ENCODE measurements at regions not wholly inside any gene's neighbourhood (a gene's known extent, or its start where the extent isn't known, plus 50 kb on each side); places are given as distances from the start of the nearest gene placed in this dataset.

GRCh38 chr16:8376858-8377257 lies 213.5 kb downstream of the TMEM114 start:
- no peak for DNase-seq (ENCODE audit: extremely low read depth, low read depth)
- TF ChIP-seq, protein P1, sequence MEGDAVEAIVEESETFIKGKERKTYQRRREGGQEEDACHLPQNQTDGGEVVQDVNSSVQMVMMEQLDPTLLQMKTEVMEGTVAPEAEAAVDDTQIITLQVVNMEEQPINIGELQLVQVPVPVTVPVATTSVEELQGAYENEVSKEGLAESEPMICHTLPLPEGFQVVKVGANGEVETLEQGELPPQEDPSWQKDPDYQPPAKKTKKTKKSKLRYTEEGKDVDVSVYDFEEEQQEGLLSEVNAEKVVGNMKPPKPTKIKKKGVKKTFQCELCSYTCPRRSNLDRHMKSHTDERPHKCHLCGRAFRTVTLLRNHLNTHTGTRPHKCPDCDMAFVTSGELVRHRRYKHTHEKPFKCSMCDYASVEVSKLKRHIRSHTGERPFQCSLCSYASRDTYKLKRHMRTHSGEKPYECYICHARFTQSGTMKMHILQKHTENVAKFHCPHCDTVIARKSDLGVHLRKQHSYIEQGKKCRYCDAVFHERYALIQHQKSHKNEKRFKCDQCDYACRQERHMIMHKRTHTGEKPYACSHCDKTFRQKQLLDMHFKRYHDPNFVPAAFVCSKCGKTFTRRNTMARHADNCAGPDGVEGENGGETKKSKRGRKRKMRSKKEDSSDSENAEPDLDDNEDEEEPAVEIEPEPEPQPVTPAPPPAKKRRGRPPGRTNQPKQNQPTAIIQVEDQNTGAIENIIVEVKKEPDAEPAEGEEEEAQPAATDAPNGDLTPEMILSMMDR (IDR thresholded peaks at IDR 0.05; ENCODE audit: low read depth, low read length) = no peak

- TF ChIP-seq, protein P1 (IDR thresholded peaks at IDR 0.05; ENCODE audit: low read depth, low read length) = no peak
- no peak for DNase-seq (ENCODE audit: extremely low read depth, low read depth)
These were observed 213.9 kb downstream of the TMEM114 start for GRCh38 chr16:8376430-8376829.

GRCh38 chr16:8375232-8375587 lies 215.1 kb downstream of the TMEM114 start:
- no peak for DNase-seq (ENCODE audit: extremely low read depth, low read depth)
- TF ChIP-seq, protein P1 (IDR thresholded peaks at IDR 0.05; ENCODE audit: low read depth, low read length) = no peak

- DNase-seq (ENCODE audit: extremely low read depth, low read depth) = no peak
- TF ChIP-seq, protein P1 (IDR thresholded peaks at IDR 0.05; ENCODE audit: low read depth, low read length) = no peak
These were observed 215.6 kb downstream of the TMEM114 start for GRCh38 chr16:8374586-8375231.

GRCh38 chr16:8373676-8374431 lies 216.5 kb downstream of the TMEM114 start:
- no peak for DNase-seq (ENCODE audit: extremely low read depth, low read depth)
- TF ChIP-seq, protein P1 (IDR thresholded peaks at IDR 0.05; ENCODE audit: low read depth, low read length) = no peak

GRCh38 chr16:8372141-8372540 lies 218.2 kb downstream of the TMEM114 start:
- TF ChIP-seq, protein P1 (IDR thresholded peaks at IDR 0.05; ENCODE audit: low read depth, low read length) = no peak
- DNase-seq (ENCODE audit: extremely low read depth, low read depth) = no peak
